ENCODE measurements at regions not wholly inside any gene's neighbourhood (a gene's known extent, or its start where the extent isn't known, plus 50 kb on each side); places are given as distances from the start of the nearest gene placed in this dataset.

DNA sequence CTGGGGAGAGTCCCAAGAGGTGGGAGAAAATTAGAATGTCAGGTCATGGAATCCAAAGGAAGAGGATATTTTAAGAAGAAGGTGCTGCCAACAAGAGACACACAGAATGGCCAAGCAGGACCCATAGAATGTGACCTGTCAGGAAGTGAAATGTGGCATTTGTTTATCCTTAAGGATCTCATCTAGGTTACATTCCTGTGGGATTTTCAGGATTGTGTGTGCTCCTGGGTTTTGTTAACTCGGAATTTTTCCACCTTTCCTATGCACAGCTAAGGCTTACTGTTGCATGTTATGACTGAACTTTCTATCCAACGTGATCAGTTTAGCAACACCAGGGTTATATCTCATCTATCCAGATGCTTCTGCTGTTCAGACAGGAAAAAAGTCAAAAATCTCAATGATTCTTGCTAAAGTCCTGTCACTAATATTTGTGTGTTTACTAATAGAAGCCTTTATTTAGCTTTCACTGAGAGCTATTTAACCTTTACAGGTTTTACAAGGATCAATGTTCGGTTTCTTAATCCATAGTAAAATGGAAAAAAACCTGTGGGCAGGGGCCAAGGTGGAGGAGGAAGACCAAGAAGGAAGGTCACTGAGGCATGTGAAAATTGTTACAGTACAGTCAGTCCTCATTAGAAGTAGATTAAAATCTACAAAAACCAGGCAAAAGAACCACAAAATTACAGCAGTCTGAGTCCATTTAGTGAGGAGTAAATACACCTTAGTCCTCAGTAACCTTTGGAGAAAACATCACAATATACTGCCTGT is 437.8 kb upstream of the NPVF start:
- Histone ChIP-seq H3K9ac (ENCODE audit: low read length) (no peak overlapping the region), H3K36me3 (ENCODE audit: low read depth, low read length) (no peaks in the 10 kb centered on the region), H3F3A (ENCODE audit: low read length, unreplicated experiment) (no peaks in the 10 kb centered on the region), H3K4me3 (ENCODE audit: low read length) (no peak overlapping the region), H3K9me2 (replicated peaks; ENCODE audit: low read length) (no peaks in the 10 kb centered on the region), H4K20me1 (ENCODE audit: low read length) (no peaks in the 10 kb centered on the region), H3K4me1 (ENCODE audit: insufficient read depth, low read length) (no peaks in the 10 kb centered on the region), H3K79me2 (ENCODE audit: low read length) (no peaks in the 10 kb centered on the region), H3K9me3 (ENCODE audit: low read length) (no peaks in the 10 kb centered on the region), H3K27me3 (ENCODE audit: low read length) (peaks cover 57% of the 10 kb centered on the region), H3K27ac (ENCODE audit: low read length) (no peak overlapping the region), H3K4me2 (ENCODE audit: low read length) (no peak overlapping the region), H2AFZ (ENCODE audit: low read length) (no peak overlapping the region)
- ChIA-PET POLR2A (ENCODE audit: unreplicated experiment) (no interaction called here), CTCF (no interaction called here)
- no TSS peak for BruUV-seq (replicated peaks)
- no peak for TF ChIP-seq EZH2phosphoT487 (IDR thresholded peaks at IDR 0.05; ENCODE audit: borderline replicate concordance, low read length)
- TF ChIP-seq, protein P1, sequence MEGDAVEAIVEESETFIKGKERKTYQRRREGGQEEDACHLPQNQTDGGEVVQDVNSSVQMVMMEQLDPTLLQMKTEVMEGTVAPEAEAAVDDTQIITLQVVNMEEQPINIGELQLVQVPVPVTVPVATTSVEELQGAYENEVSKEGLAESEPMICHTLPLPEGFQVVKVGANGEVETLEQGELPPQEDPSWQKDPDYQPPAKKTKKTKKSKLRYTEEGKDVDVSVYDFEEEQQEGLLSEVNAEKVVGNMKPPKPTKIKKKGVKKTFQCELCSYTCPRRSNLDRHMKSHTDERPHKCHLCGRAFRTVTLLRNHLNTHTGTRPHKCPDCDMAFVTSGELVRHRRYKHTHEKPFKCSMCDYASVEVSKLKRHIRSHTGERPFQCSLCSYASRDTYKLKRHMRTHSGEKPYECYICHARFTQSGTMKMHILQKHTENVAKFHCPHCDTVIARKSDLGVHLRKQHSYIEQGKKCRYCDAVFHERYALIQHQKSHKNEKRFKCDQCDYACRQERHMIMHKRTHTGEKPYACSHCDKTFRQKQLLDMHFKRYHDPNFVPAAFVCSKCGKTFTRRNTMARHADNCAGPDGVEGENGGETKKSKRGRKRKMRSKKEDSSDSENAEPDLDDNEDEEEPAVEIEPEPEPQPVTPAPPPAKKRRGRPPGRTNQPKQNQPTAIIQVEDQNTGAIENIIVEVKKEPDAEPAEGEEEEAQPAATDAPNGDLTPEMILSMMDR (conservative IDR thresholded peaks at IDR 0.05; ENCODE audit: low read depth, low read length): no peak
- no peak for TF ChIP-seq EZH2 (IDR thresholded peaks at IDR 0.05; ENCODE audit: low read length, unreplicated experiment)
- ATAC-seq: no peak
- DNase-seq: no peak
- intact Hi-C loops (cut with micrococcal nuclease): no loop called here

DNA sequence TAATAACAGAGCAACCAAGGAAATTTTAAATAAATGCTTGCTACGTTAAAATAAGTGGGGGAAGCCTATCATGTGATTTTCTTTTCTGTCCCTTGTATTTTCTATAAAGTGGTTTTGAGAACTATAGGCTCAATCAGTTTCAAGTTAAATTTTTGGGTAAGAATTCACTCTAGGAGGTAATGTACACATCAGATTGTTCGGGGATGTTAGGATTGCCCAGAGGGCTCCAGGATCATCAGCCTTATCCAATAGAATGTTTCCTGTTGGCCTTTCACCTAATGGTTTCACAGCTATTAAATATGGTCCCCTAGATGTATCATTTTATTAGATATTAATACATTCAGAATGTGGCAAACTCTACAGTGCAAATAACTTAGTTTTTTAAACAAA is 438.4 kb upstream of the NPVF start:
- H3K79me2 ChIP-seq (ENCODE audit: low read length): no peaks in the 10 kb centered on the region
- no peak overlapping the region for H3K9ac ChIP-seq (ENCODE audit: low read length)
- TF ChIP-seq EZH2phosphoT487 (IDR thresholded peaks at IDR 0.05; ENCODE audit: borderline replicate concordance, low read length): no peak
- TF ChIP-seq EZH2 (IDR thresholded peaks at IDR 0.05; ENCODE audit: low read length, unreplicated experiment): no peak
- TF ChIP-seq, protein P1 (conservative IDR thresholded peaks at IDR 0.05; ENCODE audit: low read depth, low read length): no peak
- no peak overlapping the region for H3K4me2 ChIP-seq (ENCODE audit: low read length)
- H3K27ac ChIP-seq (ENCODE audit: low read length): no peak overlapping the region
- peaks cover 59% of the 10 kb centered on the region for H3K27me3 ChIP-seq (ENCODE audit: low read length)
- H4K20me1 ChIP-seq (ENCODE audit: low read length): no peaks in the 10 kb centered on the region
- no peaks in the 10 kb centered on the region for H3K9me3 ChIP-seq (ENCODE audit: low read length)
- DNase-seq: no peak
- no peaks in the 10 kb centered on the region for H3K36me3 ChIP-seq (ENCODE audit: low read depth, low read length)
- intact Hi-C loops (cut with micrococcal nuclease): no loop called here
- no peaks in the 10 kb centered on the region for H3F3A ChIP-seq (ENCODE audit: low read length, unreplicated experiment)
- ChIA-PET POLR2A (ENCODE audit: unreplicated experiment) (no interaction called here), CTCF (no interaction called here)
- ATAC-seq: no peak
- H2AFZ ChIP-seq (ENCODE audit: low read length): no peak overlapping the region
- no peaks in the 10 kb centered on the region for H3K9me2 ChIP-seq (replicated peaks; ENCODE audit: low read length)
- H3K4me1 ChIP-seq (ENCODE audit: insufficient read depth, low read length): no peaks in the 10 kb centered on the region
- H3K4me3 ChIP-seq (ENCODE audit: low read length): no peak overlapping the region
- no TSS peak for BruUV-seq (replicated peaks)

DNA sequence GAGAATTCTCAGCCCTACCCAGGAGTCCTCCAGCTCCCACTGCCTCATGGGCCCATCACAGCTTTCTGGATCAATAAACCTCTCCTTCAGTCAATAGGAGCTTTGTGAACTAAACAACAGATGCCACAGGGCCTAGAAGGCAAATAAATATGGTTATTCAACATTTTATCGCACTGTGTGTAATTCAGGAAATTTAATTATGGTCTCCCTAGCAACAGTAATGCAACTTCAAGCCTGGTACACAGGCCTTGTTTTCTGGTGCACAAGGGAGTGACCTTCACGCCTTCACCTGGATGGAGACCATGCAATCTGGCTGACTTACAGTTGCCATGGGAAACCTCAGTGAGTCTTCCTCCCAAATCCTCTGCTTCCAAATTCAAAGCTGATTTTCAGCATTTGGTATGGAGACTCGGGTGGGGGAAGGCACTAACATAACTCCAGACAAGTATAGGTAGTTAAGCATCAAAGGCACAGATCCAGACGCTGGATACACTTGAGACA is 441.0 kb upstream of the NPVF start:
- Histone ChIP-seq H3K9me3 (ENCODE audit: low read length) (no peaks in the 10 kb centered on the region), H2AFZ (ENCODE audit: low read length) (no peak overlapping the region), H3K27ac (ENCODE audit: low read length) (no peak overlapping the region), H3K4me2 (ENCODE audit: low read length) (no peak overlapping the region), H3K9me2 (replicated peaks; ENCODE audit: low read length) (no peaks in the 10 kb centered on the region), H3F3A (ENCODE audit: low read length, unreplicated experiment) (no peaks in the 10 kb centered on the region), H3K4me1 (ENCODE audit: insufficient read depth, low read length) (no peaks in the 10 kb centered on the region), H3K79me2 (ENCODE audit: low read length) (no peaks in the 10 kb centered on the region), H3K9ac (ENCODE audit: low read length) (no peak overlapping the region), H3K27me3 (ENCODE audit: low read length) (peaks cover 60% of the 10 kb centered on the region), H4K20me1 (ENCODE audit: low read length) (no peaks in the 10 kb centered on the region), H3K4me3 (ENCODE audit: low read length) (no peak overlapping the region), H3K36me3 (ENCODE audit: low read depth, low read length) (no peaks in the 10 kb centered on the region)
- BruUV-seq (replicated peaks): no TSS peak
- DNase-seq (no peak), ATAC-seq (no peak)
- ChIA-PET CTCF (no interaction called here), POLR2A (ENCODE audit: unreplicated experiment) (no interaction called here)
- intact Hi-C loops (cut with micrococcal nuclease): no loop called here
- TF ChIP-seq EZH2 (IDR thresholded peaks at IDR 0.05; ENCODE audit: low read length, unreplicated experiment): no peak
- TF ChIP-seq, protein P1 (conservative IDR thresholded peaks at IDR 0.05; ENCODE audit: low read depth, low read length): no peak
- TF ChIP-seq EZH2phosphoT487 (IDR thresholded peaks at IDR 0.05; ENCODE audit: borderline replicate concordance, low read length): no peak

All from PC-3 (cell line).